ENCODE measurements at regions not wholly inside any gene's neighbourhood (a gene's known extent, or its start where the extent isn't known, plus 50 kb on each side); places are given as distances from the start of the nearest gene placed in this dataset.
"Not testable (repeated sequence)": the region's sequence is repeated elsewhere in the genome, so short reads cannot be mapped to it uniquely, and the experiment has no call there.

- TF ChIP-seq CTCF (IDR thresholded peaks at IDR 0.05) = no peak
- no peak for TF ChIP-seq EZH2 (IDR thresholded peaks at IDR 0.05)
- TF ChIP-seq EZH2phosphoT487 (IDR thresholded peaks at IDR 0.05) = no peak
- peaks cover 2% of the 10 kb centered on the region for H3K27me3 Mint-ChIP-seq (ENCODE audit: insufficient read depth, low read depth)
- Histone ChIP-seq H3K27me3 (no peaks in the 10 kb centered on the region), H3F3A (ENCODE audit: low read depth) (no peaks in the 10 kb centered on the region), H3K4me2 (no peak overlapping the region), H3K36me3 (no peaks in the 10 kb centered on the region), H3K79me2 (ENCODE audit: low read depth) (no peaks in the 10 kb centered on the region), H3K9me3 (ENCODE audit: low read depth) (no peaks in the 10 kb centered on the region), H3K9ac (no peak overlapping the region), H3K4me3 (no peak overlapping the region), H4K20me1 (ENCODE audit: low read depth) (no peaks in the 10 kb centered on the region), H3K27ac (no peak overlapping the region), H2AFZ (replicated peaks) (no peak overlapping the region), H3K4me1 (no peaks in the 10 kb centered on the region)
- DNase-seq (ENCODE audit: low spot score) = no peak
- H3K4me1 Mint-ChIP-seq = peaks cover 5% of the 10 kb centered on the region
- H3K36me3 Mint-ChIP-seq = no peaks in the 10 kb centered on the region
- no peak overlapping the region for H3K4me3 Mint-ChIP-seq
- peaks cover 4% of the 10 kb centered on the region for H3K9me3 Mint-ChIP-seq
- no peak overlapping the region for H3K27ac Mint-ChIP-seq
Measured at GRCh38 chr21:14883351-14883750, 181.4 kb downstream of the NRIP1 start.

GRCh38 chr21:14882545-14882944 is 182.3 kb downstream of the NRIP1 start:
- not testable (repeated sequence) for H3K27me3 ChIP-seq; H3K27ac Mint-ChIP-seq; H4K20me1 ChIP-seq (ENCODE audit: low read depth); H3K36me3 Mint-ChIP-seq; DNase-seq (ENCODE audit: low spot score); H3K4me3 ChIP-seq; H3K9me3 ChIP-seq (ENCODE audit: low read depth); H3K4me1 ChIP-seq; H3K27me3 Mint-ChIP-seq (ENCODE audit: insufficient read depth, low read depth); H3K9me3 Mint-ChIP-seq; H3K9ac ChIP-seq; H2AFZ ChIP-seq (replicated peaks); H3K4me3 Mint-ChIP-seq; H3F3A ChIP-seq (ENCODE audit: low read depth); H3K79me2 ChIP-seq (ENCODE audit: low read depth); H3K36me3 ChIP-seq; H3K27ac ChIP-seq; H3K4me2 ChIP-seq
- H3K4me1 Mint-ChIP-seq = peaks cover 13% of the 10 kb centered on the region

- Mint-ChIP-seq H3K9me3 (peaks cover 4% of the 10 kb centered on the region), H3K27ac (no peak overlapping the region), H3K4me1 (peaks cover 19% of the 10 kb centered on the region), H3K36me3 (no peaks in the 10 kb centered on the region), H3K4me3 (no peak overlapping the region), H3K27me3 (ENCODE audit: insufficient read depth, low read depth) (peaks cover 2% of the 10 kb centered on the region)
- no peak overlapping the region for H3K9ac ChIP-seq
- no peak overlapping the region for H3K27ac ChIP-seq
- H3K4me2 ChIP-seq = no peak overlapping the region
- H3K27me3 ChIP-seq = no peaks in the 10 kb centered on the region
- no peak overlapping the region for H3K4me3 ChIP-seq
- TF ChIP-seq EZH2 (IDR thresholded peaks at IDR 0.05) (no peak), CTCF (IDR thresholded peaks at IDR 0.05) (no peak), EZH2phosphoT487 (IDR thresholded peaks at IDR 0.05) (no peak)
- no peaks in the 10 kb centered on the region for H3K36me3 ChIP-seq
- no peaks in the 10 kb centered on the region for H3K9me3 ChIP-seq (ENCODE audit: low read depth)
- H2AFZ ChIP-seq (replicated peaks) = no peak overlapping the region
- no peaks in the 10 kb centered on the region for H3K4me1 ChIP-seq
- no peaks in the 10 kb centered on the region for H4K20me1 ChIP-seq (ENCODE audit: low read depth)
- H3F3A ChIP-seq (ENCODE audit: low read depth) = no peaks in the 10 kb centered on the region
- DNase-seq (ENCODE audit: low spot score) = no peak
- H3K79me2 ChIP-seq (ENCODE audit: low read depth) = no peaks in the 10 kb centered on the region
Measured at GRCh38 chr21:14881863-14882499, 182.8 kb downstream of the NRIP1 start.

- Histone ChIP-seq H3K4me1 (peaks cover 9% of the 10 kb centered on the region), H3K79me2 (ENCODE audit: low read depth) (no peaks in the 10 kb centered on the region), H3K4me2 (no peak overlapping the region), H3K9me3 (ENCODE audit: low read depth) (no peaks in the 10 kb centered on the region), H3K4me3 (no peak overlapping the region), H3F3A (ENCODE audit: low read depth) (no peaks in the 10 kb centered on the region), H2AFZ (replicated peaks) (no peak overlapping the region), H3K36me3 (no peaks in the 10 kb centered on the region), H4K20me1 (ENCODE audit: low read depth) (no peaks in the 10 kb centered on the region), H3K27me3 (no peaks in the 10 kb centered on the region), H3K9ac (no peak overlapping the region), H3K27ac (no peak overlapping the region)
- Mint-ChIP-seq H3K27me3 (ENCODE audit: insufficient read depth, low read depth) (peaks cover 2% of the 10 kb centered on the region), H3K36me3 (no peaks in the 10 kb centered on the region), H3K9me3 (peaks cover 4% of the 10 kb centered on the region), H3K27ac (no peak overlapping the region), H3K4me3 (no peak overlapping the region), H3K4me1 (peaks cover 29% of the 10 kb centered on the region)
- TF ChIP-seq EZH2 (IDR thresholded peaks at IDR 0.05) (no peak), CTCF (IDR thresholded peaks at IDR 0.05) (no peak), EZH2phosphoT487 (IDR thresholded peaks at IDR 0.05) (no peak)
- DNase-seq (ENCODE audit: low spot score) = no peak
Measured at GRCh38 chr21:14880922-14881321, 183.9 kb downstream of the NRIP1 start.
